Renal cortical epithelial cell (primary cell): ENCODE measurements at regions not wholly inside any gene's neighbourhood (a gene's known extent, or its start where the extent isn't known, plus 50 kb on each side); places are given as distances from the start of the nearest gene placed in this dataset.
"Not testable (repeated sequence)": the region's sequence is repeated elsewhere in the genome, so short reads cannot be mapped to it uniquely, and the experiment has no call there.

Experiments
- DNase-seq: peaks from one replicate; pipeline ENCODE4 v3.0.0-alpha.2; 2011; ENCODE audit warnings: low read depth

DNA sequence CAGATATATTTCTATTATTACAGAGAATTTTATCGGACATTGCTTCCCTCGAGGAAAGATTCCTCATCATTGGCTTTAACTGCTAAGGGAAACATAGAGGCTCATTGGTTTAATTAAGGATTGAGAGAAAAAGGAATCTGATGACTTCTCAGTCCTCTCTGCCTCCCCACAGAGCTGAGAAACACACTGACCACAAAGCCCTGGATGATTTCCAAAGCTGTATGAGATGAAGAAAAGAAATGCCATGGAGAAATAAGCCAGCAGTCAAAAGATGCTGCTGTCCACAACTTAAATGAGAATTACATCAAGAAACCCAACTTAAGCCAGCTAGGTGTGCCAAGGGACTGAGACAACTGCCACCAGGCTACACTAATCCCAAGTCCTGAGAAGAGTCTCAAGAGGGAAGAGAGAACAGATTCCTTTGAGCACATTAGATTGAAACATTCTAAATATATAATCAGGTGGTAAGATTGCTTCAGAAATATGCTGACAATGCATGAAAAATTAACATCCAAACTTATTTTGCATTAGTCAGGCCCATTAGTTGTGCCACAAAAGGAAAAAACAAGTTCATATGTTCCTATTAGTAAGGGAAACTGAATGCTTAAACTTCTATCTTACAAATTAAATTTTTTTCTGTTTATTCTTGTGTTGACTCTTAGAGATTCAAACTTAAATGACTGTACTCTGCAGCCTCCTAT, 308.1 kb upstream of the CYRIA start:
- peak; percentile 0 for DNase-seq

DNA sequence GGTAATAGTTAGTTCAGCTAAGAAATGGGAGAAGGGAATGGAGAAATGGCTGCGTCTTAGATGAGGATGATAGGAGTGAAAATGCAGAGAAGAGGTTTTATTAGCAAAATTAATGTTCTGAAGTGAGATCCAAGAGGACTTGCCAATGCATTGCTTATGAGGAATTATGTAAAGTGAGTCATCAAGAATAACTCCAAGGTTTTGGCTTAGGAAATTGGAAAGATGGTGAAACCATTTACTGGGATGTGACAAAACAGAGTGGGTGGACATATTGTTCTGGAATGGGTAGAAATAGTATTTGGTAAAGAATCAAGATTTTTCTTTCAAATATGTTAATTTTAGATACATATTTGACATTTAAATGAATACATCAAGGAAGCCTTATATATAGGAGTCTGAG, 306.6 kb upstream of the CYRIA start:
- no peak for DNase-seq

GRCh38 chr2:16971722-16972234, 306.1 kb upstream of the CYRIA start:
- DNase-seq = no peak

DNA sequence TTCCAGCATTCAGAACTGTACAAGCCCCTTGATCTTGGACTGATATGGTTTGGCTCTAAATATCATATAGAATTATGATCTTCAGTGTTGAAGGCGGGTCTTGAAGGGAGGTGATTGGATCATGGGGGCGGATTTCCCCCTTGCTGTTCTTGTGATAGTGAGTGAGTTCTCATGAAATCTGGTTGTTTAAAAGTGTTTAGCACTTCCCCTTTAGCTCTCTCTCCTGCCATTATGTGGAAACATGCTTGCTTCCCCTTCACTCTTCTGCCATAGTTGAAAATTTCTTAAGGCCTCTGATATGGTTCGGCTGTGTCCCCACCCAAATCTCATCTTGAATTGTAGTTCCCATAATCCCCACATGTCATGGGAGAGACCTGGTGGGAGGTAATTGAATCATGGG, 305.3 kb upstream of the CYRIA start:
- DNase-seq = not testable (repeated sequence)

- no peak for DNase-seq
Observed at GRCh38 chr2:16962505-16962904, 296.9 kb upstream of the CYRIA start.

GRCh38 chr2:16960579-16960978, 294.9 kb upstream of the CYRIA start:
- DNase-seq = no peak

DNA sequence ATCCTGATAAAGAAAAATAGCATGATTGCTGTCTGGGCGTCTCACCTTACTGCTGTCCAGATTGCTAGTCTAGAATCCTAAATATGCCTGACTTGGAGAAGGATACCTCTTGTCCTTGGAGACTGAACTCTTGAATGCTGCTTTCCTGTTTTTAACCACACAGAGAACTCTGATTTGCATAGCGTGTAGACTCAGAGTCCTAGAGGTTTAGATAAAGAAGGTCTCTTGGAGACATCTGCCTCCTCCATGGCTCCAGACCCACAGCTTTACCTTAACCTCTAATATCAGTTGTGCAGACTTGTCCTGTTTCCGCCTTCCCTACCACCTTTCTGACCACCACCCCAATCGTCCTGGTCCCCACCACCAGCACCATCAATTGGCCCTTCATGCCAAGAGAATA, 292.6 kb upstream of the CYRIA start:
- DNase-seq = no peak

DNA sequence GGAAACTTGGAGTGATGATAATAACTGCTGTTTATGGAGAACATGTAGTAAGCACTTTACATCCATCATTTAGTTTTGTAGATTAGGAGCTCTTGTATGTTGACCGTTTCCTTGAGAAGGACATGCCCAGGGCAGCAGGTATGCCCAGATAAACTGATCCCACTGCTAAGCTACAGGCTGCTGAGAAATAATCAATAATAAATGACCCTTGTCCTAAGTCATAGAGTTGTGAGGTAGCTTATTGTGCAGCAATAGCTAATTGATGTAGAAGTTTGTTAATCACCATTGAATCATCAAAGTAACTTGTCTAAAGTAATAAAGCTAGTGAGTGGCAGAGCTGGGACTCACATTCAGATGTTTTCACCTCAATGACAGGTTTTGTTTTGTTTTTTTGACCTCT, 287.2 kb upstream of the CYRIA start:
- DNase-seq = no peak

GRCh38 chr2:16952368-16952767, 286.7 kb upstream of the CYRIA start:
- DNase-seq = no peak

GRCh38 chr2:16950436-16950835, 284.8 kb upstream of the CYRIA start:
- no peak for DNase-seq

GRCh38 chr2:16948710-16949109, 283.1 kb upstream of the CYRIA start:
- DNase-seq = no peak

DNA sequence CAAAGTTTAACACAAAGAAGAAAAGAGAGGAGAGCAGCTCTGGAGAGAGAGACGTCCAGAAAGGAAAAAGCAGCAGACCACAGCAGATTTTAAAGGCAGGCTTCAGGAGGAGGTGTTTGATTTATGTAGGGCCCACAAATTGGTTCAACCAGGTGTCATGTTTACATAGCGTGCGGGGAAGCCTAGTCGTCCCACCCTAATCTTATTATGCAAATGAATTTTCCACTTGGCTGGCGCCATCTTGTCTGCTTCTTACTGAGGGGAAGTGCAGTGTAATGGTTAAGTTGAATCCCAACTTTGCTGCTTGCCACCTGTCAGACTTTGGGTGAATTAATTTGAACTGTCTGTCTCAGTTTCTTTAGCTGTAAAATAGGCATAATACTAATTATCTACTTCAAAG, 282.4 kb upstream of the CYRIA start:
- DNase-seq = no peak

- no peak for DNase-seq
Observed at GRCh38 chr2:16943279-16943958, 277.8 kb upstream of the CYRIA start.

GRCh38 chr2:16940214-16940613, 274.6 kb upstream of the CYRIA start:
- no peak for DNase-seq

- no peak for DNase-seq
Observed at GRCh38 chr2:16939771-16940170, 274.1 kb upstream of the CYRIA start.

DNA sequence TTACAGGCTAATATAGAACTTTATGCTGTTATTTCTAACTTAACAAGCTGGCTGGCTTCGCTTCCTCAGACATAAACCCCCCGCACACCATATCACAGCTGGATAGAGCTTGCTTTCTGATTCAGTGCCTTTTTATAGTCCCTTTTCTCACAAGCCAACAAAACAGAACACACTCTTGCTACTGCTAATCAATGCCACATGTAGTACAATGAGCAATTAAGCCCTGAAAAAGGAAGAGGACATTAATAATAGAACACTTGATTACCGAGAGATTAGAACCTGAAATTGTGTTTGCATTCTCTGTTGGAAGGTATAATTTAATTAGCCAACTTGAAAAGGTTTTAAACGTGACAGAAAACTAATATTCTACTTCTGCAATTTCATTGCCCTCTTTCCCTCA, 267.7 kb upstream of the CYRIA start:
- no peak for DNase-seq

DNA sequence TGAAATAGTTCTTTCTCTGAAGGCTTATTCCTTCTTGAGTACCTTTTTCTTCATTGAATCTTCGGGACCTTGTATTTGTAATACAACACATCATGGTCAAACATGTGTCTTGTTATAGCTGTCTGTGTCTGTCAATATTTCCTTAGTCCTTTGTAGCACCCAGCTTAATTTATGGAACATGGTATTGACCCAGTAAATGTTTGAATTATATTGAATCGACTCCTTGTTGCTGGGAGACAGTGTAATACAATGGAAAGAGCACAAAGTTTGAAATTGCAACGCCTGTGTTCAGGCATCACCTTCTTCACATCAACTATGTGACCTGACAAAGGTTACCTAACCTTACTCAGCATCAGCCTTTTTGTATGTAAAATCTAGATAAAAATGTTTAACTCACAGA, 267.2 kb upstream of the CYRIA start:
- DNase-seq = no peak

DNA sequence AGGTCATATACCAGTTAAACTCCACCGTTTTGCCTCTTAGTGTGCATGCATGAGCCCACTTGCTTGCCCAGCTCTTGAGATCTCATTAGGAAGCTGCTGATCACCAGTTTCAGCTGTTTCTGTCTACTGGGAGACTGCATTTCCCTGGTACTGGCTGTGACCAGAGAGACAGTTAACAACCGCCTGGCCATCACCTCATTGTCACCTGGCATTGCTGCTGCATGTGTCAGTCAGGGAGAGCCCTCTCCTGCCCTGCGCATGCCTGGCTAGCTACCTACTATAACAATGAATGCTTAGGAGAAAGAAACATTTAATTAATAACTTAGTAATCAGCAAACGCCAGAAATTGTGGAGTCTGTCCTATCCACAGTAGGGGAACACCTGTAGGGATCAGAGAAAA, 265.8 kb upstream of the CYRIA start:
- no peak for DNase-seq

GRCh38 chr2:16927398-16927797, 261.8 kb upstream of the CYRIA start:
- DNase-seq = no peak

GRCh38 chr2:16925145-16925544, 259.5 kb upstream of the CYRIA start:
- no peak for DNase-seq

- DNase-seq = peak; percentile 62
Observed at GRCh38 chr2:16915341-16915755, 249.7 kb upstream of the CYRIA start.

DNA sequence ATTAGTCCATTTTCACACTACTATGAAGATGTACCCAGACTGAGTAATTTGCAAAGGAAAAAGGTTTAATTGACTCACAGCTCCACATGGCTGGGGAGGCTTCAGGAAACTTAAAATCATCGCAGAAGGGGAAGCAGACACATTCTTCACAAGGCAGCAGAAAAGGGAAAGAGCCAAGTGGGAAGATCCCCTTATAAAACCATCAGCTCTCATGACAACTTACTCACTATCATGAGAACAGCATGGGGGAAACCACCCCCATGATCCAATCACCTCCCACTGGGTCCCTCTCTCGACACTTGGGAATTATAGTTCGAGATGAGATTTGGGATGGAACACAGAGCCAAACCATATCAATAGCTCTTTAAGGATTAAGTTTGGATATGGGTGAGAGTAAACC, 246.1 kb upstream of the CYRIA start:
- no peak for DNase-seq

- DNase-seq = peak; percentile 11
Observed at GRCh38 chr2:16908656-16909055, 243.0 kb upstream of the CYRIA start.
